ENCODE measurements at regions not wholly inside any gene's neighbourhood (a gene's known extent, or its start where the extent isn't known, plus 50 kb on each side); places are given as distances from the start of the nearest gene placed in this dataset. TPM values are rescaled to one million over a fixed set of nuclear protein-coding genes. Genes with fewer than 3 reads are reported as not detected.

Small RNA genes lying in the stretch of these regions (small RNA-seq; reads per million reads assigned to genes)
- gene AL590004.1 (ENCODE audit: low read depth) = not detected

Measured in mesenchymal stem cell (in vitro differentiated cells and primary cell).